GM18873 (cell line): ENCODE measurements at regions not wholly inside any gene's neighbourhood (a gene's known extent, or its start where the extent isn't known, plus 50 kb on each side); places are given as distances from the start of the nearest gene placed in this dataset.

Experiments
- ATAC-seq: cut with Tn5 transposase; IDR thresholded peaks from one replicate; pipeline ENCODE4 v1.9.1; 2021; ENCODE audit warnings: mild to moderate bottlenecking, moderate library complexity, moderate number of reproducible peaks; ENCODE audit not compliant: unreplicated experiment, low FRiP score

DNA sequence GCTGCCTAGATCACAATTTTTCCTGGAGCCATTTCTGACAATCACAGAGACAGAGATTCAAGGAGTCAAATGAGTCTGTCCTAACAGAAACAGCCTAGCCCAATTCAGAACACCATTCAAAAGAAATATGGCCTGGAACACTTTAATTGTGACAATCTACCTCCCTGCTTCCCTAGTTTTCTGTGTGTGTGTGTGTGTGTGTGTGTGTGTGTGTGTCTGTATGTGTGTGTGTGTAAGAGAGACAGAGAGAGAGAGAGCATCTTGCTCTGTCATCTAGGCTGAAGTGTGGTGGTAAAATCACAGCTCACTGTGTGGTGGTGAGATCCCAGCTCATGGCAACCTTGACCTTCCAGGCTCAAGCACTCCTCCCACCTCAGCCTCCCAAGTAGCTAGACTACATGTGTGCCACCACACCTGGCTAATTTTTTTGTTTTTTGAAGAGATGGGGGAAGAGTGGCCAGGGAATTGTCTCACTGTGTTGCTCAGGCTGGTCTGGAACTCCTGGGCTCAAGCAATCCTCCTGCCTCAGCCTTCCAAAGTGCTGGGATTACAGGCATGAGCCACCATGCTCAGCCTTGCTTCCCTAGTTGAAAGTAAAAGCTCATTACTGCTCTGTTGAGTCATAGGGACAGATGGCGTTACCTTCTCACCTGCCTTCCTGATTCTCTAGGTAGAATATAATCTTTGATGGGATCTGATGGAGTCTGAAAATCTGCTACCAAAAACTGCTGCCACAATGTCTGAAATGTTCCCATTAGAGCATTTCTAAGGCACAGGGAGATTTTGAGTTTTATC lies 89.6 kb upstream of the BEND6 start:
- no peak for ATAC-seq

DNA sequence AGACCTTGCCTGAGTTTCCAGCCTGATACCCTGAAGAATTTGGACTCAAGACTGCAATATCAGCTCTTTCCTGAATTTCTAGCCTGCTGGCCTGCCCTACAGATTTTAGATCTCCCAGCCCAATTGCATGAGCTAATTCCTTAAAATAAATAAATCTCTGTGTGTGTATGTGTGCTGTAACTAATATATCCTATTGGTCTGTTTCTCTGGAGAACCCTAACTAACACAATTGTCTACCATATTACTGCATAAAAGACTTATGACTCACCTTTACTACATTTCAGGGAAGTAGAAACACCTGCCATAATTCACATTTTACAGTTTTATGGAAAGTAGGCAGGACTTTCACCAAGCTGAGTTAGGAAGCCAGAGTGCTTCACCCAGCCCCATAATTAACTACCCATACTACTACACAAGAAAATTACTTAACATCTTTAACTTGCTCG lies 90.7 kb upstream of the BEND6 start:
- no peak for ATAC-seq

DNA sequence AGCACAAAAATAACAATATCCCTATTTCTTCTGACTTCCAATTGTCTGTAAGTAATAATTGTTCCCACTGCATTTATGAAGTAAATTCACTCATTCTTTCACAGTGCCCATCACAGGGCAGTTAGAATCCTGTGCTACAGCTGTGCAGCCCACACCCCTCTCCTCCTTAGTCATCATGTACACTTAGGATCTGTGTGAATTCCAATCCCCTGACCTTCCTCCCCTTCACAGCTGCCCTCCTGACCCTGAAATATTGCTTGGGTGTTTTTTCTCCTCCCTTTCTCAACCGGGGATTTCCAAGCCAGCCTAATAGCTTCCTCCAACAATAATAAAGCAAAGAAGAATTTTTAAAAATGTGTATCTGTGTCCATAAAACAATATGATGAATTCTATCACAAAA lies 91.5 kb upstream of the BEND6 start:
- ATAC-seq: no peak

DNA sequence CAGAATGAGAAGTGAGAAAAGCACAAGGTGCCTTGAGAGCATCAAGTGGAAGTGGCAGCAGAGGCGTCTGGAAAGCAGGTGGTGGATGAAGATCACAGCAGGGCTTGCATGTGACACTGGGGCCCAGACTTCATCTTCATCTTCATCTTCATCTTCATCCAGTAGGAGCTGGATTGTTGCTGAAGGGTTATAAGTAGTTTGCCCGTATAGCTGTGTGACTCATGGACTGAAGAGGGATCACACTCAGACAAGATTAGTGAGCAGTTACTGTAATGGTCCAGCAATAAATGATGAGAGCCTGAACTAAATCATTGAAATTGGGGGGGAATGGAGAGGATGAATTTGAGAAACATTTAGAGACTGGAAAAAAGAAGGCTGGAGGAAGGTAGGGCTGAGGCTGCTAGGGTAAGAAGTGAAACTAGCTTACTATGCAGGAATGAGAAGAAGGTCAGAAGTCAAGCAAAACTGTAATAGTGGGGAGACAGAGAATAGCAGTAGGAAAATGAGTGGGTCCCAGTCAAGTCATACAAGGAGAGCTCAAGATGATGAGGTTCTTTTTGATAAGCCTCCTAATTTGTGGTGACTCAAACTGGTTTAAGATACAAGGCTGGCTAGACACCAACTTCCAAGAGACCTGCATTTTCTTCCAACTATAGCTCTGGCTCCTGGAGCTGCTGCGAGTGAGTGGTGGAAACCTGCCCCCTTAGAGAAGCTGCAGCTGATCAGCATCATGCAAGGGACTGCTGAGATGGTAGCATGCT lies 92.3 kb upstream of the BEND6 start:
- no peak for ATAC-seq

DNA sequence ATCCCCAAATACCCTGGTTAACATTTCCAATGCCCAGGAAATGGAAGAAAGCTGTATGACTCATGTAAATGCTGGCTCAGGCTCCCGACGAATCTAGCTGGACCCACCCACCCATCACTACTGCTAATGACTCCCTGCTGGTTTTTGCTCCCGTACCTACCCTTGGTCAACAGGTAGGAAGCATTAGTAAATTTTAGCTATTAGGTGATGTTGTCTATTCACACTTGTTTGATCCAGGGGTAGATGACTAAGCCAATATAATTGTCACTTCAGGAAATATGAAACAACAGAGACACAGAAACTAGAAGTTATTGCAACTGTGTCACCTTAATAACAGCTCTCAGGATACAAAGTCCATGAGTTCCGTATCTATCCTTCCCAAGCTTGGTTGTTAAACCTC lies 94.4 kb upstream of the BEND6 start:
- no peak for ATAC-seq

DNA sequence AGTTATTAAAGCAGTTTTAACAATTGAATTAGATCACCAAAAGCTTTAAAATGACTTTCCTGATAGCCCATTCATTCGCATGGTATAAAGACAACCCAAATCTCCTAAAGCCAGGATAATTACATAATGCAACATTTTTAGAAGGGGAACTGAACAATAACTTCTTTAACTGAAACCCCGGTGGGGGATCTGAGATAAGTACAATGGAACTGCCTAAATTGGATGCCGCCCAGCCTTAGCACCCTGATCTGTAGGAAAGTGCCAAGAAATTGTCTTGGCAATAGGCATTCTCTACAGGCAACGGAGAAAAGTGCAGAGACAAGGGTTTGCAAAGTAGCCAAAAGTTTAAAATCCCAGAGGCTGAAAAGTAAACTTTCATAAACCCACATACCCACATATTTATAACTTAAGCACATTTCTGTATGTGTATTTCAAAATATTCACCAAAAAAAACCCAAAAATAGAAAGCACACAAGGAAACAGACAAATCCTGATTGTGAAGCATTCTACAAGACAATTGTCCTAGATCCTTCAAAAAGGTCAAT lies 98.8 kb upstream of the BEND6 start:
- ATAC-seq: no peak

DNA sequence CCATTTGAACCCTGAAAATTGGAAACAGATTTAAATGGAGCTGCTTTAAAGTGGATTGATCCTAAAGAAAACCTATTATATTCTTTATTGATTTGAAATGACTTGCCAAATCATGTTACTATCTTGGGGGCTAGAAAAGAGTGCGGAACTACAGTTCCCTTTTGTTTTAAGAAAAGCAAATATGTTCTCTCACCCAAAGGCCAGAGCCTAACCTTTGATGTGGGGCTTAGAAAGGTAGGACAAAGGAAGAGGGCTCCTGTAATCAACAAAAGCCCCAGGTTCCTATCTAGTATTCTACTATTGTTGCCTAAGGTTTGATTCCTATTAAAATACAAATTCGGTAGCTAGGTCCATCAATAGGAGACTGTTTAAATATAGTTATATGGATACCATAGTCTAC lies 100.8 kb upstream of the BEND6 start:
- no peak for ATAC-seq

DNA sequence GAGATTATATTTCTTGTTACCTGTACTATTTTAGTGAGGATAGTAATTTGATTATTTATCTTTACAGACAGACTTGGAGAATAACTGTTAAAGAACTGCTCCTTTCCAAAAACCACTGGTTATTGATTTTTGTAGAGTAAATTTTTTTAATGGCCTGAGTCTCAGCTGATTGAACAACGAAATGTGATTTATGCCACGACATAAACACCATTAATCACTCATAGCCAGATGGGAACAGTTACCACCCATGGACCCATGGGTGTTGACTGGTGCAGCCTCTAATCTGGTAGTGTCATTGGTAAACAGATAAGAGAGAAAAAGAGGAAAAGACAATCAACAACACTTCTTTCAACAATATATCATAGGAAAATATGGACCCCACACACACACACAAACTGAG lies 101.4 kb upstream of the BEND6 start:
- ATAC-seq: no peak

DNA sequence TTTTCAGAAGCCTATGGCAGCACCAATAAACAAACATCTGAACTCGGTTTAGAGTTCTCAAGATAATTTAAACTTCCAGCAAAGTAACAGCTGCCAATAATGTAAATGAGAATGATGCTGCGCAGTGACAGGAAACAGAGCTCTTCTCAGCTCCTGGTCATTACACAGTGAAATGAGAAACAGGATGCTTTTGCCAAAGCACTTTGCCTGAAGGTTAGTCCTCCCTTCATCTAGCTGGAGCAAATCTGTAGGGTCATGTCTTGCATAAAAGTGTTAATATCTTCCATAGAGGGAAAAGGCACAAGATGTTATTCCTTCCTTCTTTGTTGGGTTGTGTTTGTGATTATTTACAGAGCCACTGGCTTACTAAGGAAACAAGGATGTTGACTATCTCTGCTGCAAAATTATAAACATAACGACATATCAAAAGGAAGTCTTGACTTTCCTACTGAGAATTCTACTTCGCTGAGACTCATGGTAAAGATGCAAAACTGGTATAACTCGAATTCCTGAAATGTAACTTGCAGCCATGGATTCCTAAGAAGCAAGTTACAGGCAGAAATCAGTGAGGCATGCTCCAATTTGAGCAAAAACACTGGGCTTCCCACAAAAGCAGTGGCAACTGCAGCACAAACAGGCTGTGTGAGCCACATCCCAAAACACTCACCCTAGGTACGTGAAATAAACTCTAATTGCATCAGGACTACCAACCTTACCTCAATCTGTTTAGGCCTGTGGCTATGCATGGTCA lies 102.5 kb upstream of the BEND6 start:
- ATAC-seq: no peak

DNA sequence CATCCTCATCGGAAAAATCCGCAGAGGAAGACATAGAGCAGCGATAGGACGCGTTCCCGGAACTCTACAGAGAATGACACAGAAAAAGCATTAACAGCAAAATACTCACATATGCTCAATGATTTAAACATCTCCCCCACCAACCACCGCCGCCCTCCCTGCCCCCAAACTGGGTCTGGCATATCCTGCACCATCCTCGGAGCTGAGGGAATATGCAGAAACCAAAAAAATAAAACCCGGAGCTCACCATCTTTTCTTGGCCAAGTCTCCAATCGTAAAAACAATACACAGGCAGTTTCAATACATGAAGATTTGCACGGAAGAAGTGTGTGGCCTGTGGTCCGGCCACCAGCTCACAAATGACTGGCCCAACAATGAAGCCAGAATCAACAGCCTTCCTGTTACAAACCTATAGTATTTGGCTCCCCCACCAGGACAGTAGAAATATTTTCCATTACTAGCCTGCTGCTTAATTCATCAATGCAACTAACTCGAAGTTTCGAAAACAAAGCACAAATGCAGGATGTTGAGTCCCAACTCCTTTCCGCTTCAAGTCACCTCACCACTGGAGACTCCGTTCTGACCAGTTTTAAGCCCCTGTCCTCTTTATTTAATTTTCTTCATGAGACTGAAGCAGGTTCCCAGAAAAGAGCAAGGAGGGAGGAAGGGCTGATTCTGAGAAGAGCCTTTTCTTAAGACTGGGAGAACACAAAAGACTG lies 103.2 kb upstream of the BEND6 start:
- ATAC-seq: peak; percentile 91

DNA sequence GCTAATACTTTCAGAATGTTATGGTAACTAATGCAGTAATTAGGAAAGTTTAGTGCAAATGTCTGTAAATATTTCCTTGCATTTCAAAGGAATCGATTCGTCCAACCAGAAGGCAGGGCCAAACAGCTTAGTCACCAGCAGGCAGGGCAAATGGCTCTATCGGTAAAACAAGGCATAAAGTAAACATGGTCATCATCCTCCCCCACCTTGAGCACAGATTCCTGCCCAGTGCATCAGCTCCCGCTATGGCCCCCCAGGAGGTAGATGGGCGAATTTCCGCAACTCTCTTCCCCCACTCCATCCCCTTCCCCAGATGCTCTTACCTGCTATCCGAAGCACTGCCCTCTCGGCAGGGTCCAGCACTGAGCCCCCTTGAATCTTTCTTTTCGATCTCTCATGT lies 103.8 kb upstream of the BEND6 start:
- ATAC-seq: no peak

DNA sequence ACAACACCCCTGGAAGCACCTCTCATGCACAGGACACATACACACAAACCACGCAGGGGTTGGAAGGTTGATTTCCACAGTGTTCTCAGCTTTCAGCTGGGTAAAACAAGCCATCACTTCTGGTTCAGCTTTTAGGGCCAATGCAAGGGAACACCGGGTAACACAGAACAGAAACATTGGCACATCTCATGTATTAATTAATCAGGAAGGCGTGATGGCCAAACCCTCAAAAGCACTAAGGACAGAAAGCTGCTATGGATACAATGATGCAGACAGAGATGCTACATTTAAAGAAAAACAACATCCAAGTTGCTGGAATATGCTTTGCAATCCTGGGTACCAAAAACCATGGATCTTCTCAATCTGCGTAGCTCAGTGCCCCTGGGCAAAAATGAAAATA lies 104.3 kb upstream of the BEND6 start:
- no peak for ATAC-seq

DNA sequence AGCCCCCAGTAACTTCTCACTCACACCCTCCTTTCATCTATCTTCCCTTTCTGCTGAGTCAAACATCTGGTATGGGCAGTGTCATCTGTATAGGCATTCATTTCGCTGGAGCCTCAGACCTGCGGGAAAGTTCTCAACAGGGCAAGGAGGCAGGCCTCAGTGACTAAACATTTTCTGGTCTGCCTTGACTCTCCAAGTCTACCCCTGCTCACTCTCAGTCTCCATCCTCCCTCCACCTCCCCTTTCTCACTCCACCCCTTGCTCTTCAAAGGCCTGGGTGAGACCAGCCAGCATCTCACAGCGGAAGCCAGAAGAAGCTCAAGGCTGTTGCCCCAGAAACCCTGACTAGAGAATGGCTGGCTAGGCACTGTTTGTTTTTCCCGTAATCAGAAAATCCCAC lies 105.0 kb upstream of the BEND6 start:
- no peak for ATAC-seq

DNA sequence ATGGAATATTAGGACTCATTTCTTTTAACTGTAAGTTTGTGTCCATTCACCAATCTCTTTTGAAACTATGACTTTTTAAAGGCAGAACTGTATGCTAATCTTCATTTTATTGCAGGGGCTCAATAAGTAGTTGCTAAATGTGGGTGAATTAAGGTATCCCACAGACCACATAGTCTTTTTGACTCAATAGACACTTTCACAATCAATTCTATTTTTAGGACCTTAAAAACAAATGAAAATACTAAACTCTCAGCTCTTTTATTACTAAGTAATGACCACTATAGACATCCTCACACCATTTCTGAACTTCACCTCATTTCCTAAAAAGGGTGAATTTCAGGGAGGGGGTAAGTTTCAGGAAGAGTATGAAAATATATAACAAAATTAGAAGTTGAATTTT lies 106.8 kb upstream of the BEND6 start:
- ATAC-seq: no peak

DNA sequence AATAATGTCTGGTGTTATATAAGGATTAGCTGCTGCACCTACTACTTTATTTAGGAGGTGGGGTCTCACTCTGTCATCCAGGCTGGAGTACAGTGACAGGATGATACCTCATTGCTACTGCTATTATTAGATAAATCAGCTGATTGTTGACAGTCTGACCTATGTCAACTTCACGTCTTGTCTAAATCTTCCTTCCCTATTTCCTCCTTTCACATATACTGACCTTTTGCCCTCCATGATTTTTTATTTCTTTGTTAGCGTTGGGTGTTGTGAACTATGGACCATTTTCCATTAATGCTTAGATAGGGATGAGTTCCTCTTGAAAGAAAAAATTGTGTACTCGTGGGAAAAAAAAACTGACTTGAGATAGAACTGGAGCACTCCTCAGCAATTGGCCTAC lies 109.9 kb upstream of the BEND6 start:
- ATAC-seq: no peak

DNA sequence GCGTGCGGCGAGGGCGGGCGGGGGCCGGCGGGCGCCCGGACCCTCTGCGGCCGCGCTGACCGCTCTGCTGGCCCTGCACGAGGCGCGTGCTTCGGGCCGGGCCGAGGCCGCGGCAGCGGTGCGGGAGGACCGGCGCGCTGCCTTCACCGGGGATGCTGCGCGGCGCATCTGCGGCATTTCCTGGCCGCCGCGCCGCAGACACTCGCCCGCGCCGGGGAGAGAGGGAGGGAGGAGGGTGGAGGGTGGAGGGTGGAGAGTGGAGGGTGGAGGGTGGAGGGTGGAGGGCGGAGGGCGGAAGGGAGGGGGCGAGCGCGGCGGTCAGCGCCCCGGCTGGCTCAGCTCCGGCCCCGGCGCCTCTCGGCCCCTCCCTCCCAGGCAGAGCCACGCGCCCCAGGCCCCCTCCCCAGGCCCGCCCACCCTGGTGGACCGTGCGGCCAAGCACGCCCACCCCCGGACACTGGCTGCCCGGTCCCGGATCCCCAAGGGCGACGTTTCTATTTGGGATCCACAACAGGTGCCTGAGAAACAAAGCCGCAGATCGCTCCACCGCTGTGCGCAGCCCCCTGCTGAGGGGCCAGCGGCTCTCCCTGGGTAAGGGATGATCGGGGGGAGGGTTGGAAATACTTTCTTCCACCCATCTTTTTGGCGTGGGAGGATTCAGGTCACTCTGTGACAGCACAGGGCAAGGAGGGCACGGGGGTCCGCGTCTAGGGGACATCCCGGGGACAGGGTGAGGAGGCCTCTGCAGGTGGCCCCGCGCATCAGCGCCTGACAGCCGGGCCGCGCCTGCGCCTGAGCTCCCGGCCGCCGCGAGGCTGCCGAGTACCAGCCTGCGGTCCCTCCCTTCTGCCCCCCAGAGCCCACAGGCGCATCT lies 111.2 kb upstream of the BEND6 start:
- ATAC-seq: peak; percentile 76

DNA sequence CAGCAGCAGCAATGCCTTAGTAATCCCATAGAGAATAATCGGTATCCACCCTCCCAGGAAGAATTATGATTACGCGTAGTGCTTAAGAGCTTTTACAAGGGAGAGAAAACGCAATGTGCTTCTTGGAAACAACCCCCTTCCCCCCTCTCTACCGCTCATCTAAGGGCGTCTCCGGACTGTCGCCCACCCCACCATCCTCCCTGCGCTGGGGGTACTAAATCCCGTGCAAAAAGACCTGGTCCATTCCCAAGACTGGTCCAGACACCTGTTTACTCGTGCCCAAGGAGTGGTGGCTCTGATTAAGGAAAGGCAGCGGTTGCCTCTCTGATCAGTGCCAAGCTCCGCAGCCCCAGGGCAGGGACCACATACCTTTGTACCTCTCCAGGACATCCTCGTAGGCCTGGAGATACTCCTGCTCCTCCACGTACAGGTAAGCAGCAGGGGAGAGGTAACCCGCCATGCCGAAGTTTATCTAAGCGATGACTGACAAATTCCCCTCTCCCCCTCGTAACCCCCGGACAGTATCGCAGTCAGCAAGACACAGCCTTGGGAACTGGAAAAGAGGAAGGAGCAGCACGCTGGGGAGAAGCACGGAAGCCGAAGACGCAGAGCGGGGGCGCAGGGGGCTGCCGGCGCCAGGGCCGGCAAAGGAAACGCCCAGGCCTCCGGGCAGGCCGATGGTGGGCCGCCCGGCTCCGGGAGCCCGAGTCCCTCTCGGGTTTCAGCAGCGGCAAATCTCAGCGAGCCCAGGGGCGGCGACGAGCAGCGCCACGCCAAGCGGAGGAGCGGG lies 112.0 kb upstream of the BEND6 start:
- ATAC-seq: no peak

DNA sequence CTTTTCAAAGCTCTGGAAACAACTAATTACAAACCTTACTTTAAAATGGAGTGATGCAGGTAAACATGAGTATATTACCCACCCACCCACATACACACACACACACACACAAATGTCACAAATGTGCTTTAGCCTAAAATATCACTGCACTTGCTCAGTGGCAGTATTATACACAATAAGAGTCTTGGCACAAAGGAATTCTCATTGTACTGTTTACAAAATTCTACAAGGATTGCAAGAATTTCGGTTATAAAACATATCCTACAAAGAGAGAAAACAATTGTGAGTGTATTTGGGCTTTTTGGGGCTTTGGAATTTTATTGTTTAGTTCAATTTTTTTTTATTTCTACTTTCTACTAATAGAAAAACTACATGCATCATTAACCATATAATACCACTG lies 113.2 kb upstream of the BEND6 start:
- ATAC-seq: no peak

DNA sequence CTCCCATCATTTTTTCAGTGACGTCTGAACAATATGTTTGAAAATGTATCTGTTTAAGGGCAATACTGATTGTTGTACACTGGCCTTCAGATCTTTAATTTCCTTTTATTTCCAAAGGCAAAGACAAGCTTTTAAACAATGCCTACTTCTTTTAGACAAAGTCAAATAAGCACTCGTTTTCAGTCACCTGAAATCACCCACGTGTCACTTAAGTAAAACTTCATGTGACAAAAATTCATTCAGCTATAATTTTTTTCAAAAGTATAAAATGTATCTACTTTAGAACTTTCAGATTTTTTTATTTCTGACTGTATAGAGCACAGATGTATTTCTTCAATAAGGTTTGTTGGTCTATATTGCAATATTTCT lies 113.5 kb upstream of the BEND6 start:
- ATAC-seq: no peak
